ENCODE measurements at regions not wholly inside any gene's neighbourhood (a gene's known extent, or its start where the extent isn't known, plus 50 kb on each side); places are given as distances from the start of the nearest gene placed in this dataset.

DNA sequence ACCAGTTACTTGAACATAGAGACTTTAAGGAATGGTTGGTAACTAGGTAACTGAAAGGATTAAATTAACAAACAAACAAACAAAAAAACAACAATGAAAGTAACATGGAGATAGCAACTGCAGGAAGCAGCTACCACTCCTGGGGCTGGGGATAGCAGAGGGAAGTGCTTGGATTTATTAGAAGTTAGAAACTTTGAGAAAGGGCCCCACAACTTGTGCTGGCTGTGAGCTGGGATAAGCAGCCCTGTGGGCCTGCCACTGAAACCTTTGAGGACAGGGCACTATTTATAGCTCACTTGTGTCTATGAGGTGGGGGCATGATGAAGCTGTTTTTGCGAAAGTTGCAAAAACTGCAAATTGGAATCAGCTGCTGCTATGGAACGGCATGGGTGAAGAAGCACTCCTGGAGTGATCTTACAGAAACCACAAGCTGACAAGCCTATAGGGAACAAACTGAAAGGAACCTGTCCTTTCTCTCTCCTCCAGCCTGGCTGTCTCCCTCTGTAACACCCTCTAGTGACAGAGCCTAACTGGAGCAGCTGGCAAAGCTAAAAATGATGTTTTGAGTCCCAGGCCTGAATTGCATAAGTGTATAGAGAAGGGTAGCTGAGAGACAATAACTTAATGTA lies 91.4 kb upstream of the RANBP6 start (continued):
- TF ChIP-seq, protein P1, sequence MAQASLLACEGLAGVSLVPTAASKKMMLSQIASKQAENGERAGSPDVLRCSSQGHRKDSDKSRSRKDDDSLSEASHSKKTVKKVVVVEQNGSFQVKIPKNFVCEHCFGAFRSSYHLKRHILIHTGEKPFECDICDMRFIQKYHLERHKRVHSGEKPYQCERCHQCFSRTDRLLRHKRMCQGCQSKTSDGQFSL (CRISPR knock-in tag; IDR thresholded peaks at IDR 0.05): no peak
- TF ChIP-seq, protein P1 (tag; IDR thresholded peaks at IDR 0.05): no peak
- TF ChIP-seq CBFA2T3 (IDR thresholded peaks at IDR 0.05): peak; percentile 59; the same call in 1 of the 2 replicates
- TF ChIP-seq, protein P2, sequence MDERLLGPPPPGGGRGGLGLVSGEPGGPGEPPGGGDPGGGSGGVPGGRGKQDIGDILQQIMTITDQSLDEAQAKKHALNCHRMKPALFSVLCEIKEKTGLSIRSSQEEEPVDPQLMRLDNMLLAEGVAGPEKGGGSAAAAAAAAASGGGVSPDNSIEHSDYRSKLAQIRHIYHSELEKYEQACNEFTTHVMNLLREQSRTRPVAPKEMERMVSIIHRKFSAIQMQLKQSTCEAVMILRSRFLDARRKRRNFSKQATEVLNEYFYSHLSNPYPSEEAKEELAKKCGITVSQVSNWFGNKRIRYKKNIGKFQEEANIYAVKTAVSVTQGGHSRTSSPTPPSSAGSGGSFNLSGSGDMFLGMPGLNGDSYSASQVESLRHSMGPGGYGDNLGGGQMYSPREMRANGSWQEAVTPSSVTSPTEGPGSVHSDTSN (CRISPR knock-in tag; IDR thresholded peaks at IDR 0.05; ENCODE audit: low read depth): no peak
- TF ChIP-seq, protein P2 (tag; conservative IDR thresholded peaks at IDR 0.05; ENCODE audit: low read depth): 0 out of 2 replicates have a peak, but pooled peaks have one; percentile 39
- TF ChIP-seq IRF2 (CRISPR knock-in tag; IDR thresholded peaks at IDR 0.05): no peak
- TF ChIP-seq ZNF217 (CRISPR knock-in tag; IDR thresholded peaks at IDR 0.05): no peak
- TF ChIP-seq, protein P3, sequence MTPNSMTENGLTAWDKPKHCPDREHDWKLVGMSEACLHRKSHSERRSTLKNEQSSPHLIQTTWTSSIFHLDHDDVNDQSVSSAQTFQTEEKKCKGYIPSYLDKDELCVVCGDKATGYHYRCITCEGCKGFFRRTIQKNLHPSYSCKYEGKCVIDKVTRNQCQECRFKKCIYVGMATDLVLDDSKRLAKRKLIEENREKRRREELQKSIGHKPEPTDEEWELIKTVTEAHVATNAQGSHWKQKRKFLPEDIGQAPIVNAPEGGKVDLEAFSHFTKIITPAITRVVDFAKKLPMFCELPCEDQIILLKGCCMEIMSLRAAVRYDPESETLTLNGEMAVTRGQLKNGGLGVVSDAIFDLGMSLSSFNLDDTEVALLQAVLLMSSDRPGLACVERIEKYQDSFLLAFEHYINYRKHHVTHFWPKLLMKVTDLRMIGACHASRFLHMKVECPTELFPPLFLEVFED (CRISPR knock-in tag; conservative IDR thresholded peaks at IDR 0.05): no peak
- TF ChIP-seq E2F3 (CRISPR knock-in tag; IDR thresholded peaks at IDR 0.05): no peak
- peak; percentile 62 for TF ChIP-seq ZNF316 (IDR thresholded peaks at IDR 0.05)
- no peak for TF ChIP-seq HDAC2 (IDR thresholded peaks at IDR 0.05)
- TF ChIP-seq, protein P4, sequence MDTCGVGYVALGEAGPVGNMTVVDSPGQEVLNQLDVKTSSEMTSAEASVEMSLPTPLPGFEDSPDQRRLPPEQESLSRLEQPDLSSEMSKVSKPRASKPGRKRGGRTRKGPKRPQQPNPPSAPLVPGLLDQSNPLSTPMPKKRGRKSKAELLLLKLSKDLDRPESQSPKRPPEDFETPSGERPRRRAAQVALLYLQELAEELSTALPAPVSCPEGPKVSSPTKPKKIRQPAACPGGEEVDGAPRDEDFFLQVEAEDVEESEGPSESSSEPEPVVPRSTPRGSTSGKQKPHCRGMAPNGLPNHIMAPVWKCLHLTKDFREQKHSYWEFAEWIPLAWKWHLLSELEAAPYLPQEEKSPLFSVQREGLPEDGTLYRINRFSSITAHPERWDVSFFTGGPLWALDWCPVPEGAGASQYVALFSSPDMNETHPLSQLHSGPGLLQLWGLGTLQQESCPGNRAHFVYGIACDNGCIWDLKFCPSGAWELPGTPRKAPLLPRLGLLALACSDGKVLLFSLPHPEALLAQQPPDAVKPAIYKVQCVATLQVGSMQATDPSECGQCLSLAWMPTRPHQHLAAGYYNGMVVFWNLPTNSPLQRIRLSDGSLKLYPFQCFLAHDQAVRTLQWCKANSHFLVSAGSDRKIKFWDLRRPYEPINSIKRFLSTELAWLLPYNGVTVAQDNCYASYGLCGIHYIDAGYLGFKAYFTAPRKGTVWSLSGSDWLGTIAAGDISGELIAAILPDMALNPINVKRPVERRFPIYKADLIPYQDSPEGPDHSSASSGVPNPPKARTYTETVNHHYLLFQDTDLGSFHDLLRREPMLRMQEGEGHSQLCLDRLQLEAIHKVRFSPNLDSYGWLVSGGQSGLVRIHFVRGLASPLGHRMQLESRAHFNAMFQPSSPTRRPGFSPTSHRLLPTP (IDR thresholded peaks at IDR 0.05; ENCODE audit: borderline replicate concordance, extremely low read depth, insufficient read length): no peak
- TF ChIP-seq, protein P5, sequence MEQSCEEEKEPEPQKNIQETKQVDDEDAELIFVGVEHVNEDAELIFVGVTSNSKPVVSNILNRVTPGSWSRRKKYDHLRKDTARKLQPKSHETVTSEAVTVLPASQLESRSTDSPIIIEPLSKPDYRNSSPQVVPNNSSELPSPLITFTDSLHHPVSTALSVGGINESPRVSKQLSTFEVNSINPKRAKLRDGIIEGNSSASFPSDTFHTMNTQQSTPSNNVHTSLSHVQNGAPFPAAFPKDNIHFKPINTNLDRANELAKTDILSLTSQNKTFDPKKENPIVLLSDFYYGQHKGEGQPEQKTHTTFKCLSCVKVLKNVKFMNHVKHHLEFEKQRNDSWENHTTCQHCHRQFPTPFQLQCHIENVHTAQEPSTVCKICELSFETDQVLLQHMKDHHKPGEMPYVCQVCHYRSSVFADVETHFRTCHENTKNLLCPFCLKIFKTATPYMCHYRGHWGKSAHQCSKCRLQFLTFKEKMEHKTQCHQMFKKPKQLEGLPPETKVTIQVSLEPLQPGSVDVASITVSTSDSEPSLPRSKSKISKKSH (CRISPR knock-in tag; IDR thresholded peaks at IDR 0.05): no peak
- TF ChIP-seq MAFG (tag; conservative IDR thresholded peaks at IDR 0.05): peak; percentile 46; the same call in 1 of the 2 replicates
- TF ChIP-seq DIDO1 (tag; IDR thresholded peaks at IDR 0.05; ENCODE audit: low read depth): no peak
- TF ChIP-seq KLF10 (CRISPR knock-in tag; IDR thresholded peaks at IDR 0.05): no peak
- TF ChIP-seq TEAD2 (tag; IDR thresholded peaks at IDR 0.05): no peak
- TF ChIP-seq ZNF232 (CRISPR knock-in tag; IDR thresholded peaks at IDR 0.05): no peak
- peak; percentile 91 for TF ChIP-seq MEF2D (tag; conservative IDR thresholded peaks at IDR 0.05; ENCODE audit: low read depth)
- no peak for TF ChIP-seq TSC22D4 (tag; IDR thresholded peaks at IDR 0.05)
- TF ChIP-seq ZNF197 (CRISPR knock-in tag; IDR thresholded peaks at IDR 0.05; ENCODE audit: low read depth): no peak
